H9 (cell line): ENCODE measurements at regions not wholly inside any gene's neighbourhood (a gene's known extent, or its start where the extent isn't known, plus 50 kb on each side); places are given as distances from the start of the nearest gene placed in this dataset.
A peak's percentile ranks its signal among the peaks of the same experiment; 100 is the strongest.

Experiments
- DNase-seq: peaks from one replicate; pipeline ENCODE4 v3.0.0-alpha.2; 2017
- H2AFZ ChIP-seq: one replicate; pipeline ENCODE4 v1.6.1; 2013; ENCODE audit warnings: mild to moderate bottlenecking, low read length, control low read depth, moderate library complexity
- H2AK5ac ChIP-seq: 2 replicates; pipeline ENCODE4 v1.6.1; 2013; ENCODE audit warnings: low read length, control low read depth, mixed read lengths; ENCODE audit not compliant: insufficient read length
- H2BK120ac ChIP-seq: one replicate; pipeline ENCODE4 v1.6.1; 2013; ENCODE audit warnings: low read depth, mild to moderate bottlenecking, low read length, control low read depth, inconsistent platforms; ENCODE audit not compliant: poor library complexity, severe bottlenecking
- H2BK12ac ChIP-seq: 2 replicates; pipeline ENCODE4 v1.6.1; 2013; ENCODE audit warnings: low read length, control low read depth, mixed read lengths, low read depth; ENCODE audit not compliant: insufficient read length
- H2BK15ac ChIP-seq: 2 replicates; pipeline ENCODE4 v1.6.1; 2013; ENCODE audit warnings: low read depth, low read length, control low read depth
- H2BK20ac ChIP-seq: one replicate; pipeline ENCODE4 v1.6.1; 2013; ENCODE audit warnings: low read depth, mild to moderate bottlenecking, low read length, control low read depth, inconsistent platforms; ENCODE audit not compliant: poor library complexity, severe bottlenecking
- H2BK5ac ChIP-seq: 2 replicates; pipeline ENCODE4 v1.6.1; 2013; ENCODE audit warnings: low read length, control low read depth, mixed read lengths; ENCODE audit not compliant: insufficient read length
- H3K14ac ChIP-seq: 2 replicates; pipeline ENCODE4 v1.6.1; 2013; ENCODE audit warnings: low read length, control low read depth; ENCODE audit not compliant: insufficient read depth
- H3K18ac ChIP-seq: 2 replicates; pipeline ENCODE4 v1.6.1; 2013; ENCODE audit warnings: low read depth, mild to moderate bottlenecking, mixed read lengths, low read length, control low read depth; ENCODE audit not compliant: insufficient read length
- H3K23ac ChIP-seq: 2 replicates; pipeline ENCODE4 v1.6.1; 2013; ENCODE audit warnings: low read length, control low read depth, mixed read lengths, low read depth; ENCODE audit not compliant: insufficient read length
- H3K23me2 ChIP-seq: 2 replicates; pipeline ENCODE4 v1.6.1; 2013; ENCODE audit warnings: low read depth, mild to moderate bottlenecking, mixed read lengths, low read length, control low read depth; ENCODE audit not compliant: insufficient read length, poor library complexity, severe bottlenecking
- H3K27ac ChIP-seq: 2 replicates; pipeline ENCODE4 v1.5.1; 2013; ENCODE audit warnings: low read length, control low read depth, mixed read lengths, low read depth; ENCODE audit not compliant: insufficient read length
- H3K27me3 ChIP-seq: 2 replicates; pipeline ENCODE4 v1.6.1; 2013; ENCODE audit warnings: low read length, control low read depth, inconsistent platforms; ENCODE audit not compliant: insufficient read depth
- H3K4ac ChIP-seq: 2 replicates; pipeline ENCODE4 v1.6.1; 2013; ENCODE audit warnings: low read depth, mild to moderate bottlenecking, control low read depth, inconsistent platforms, low read length, moderate library complexity
- H3K4me1 ChIP-seq: 2 replicates; pipeline ENCODE4 v1.6.1; 2013; ENCODE audit warnings: low read length, control low read depth, inconsistent platforms; ENCODE audit not compliant: insufficient read depth
- H3K4me2 ChIP-seq: 2 replicates; pipeline ENCODE4 v1.6.1; 2013; ENCODE audit warnings: low read length, control low read depth, mixed read lengths; ENCODE audit not compliant: insufficient read length, insufficient read depth
- H3K56ac ChIP-seq: 2 replicates; pipeline ENCODE4 v1.6.1; 2013; ENCODE audit warnings: low read depth, mild to moderate bottlenecking, mixed read lengths, low read length, control low read depth; ENCODE audit not compliant: insufficient read length
- H3K79me1 ChIP-seq: 2 replicates; pipeline ENCODE4 v1.6.1; 2013; ENCODE audit warnings: low read depth, mild to moderate bottlenecking, moderate library complexity, low read length, control low read depth, inconsistent platforms; ENCODE audit not compliant: insufficient read depth, poor library complexity, severe bottlenecking
- H3K79me2 ChIP-seq: 2 replicates; pipeline ENCODE4 v1.6.1; 2013; ENCODE audit warnings: low read length, control low read depth, inconsistent platforms; ENCODE audit not compliant: insufficient read depth
- H3K9ac ChIP-seq: 2 replicates; pipeline ENCODE4 v1.6.1; 2013; ENCODE audit warnings: low read length, control low read depth, mixed read lengths; ENCODE audit not compliant: insufficient read length; ENCODE audit errors: extremely low read depth
- H3K9me3 ChIP-seq: one replicate; pipeline ENCODE4 v1.6.1; 2013; ENCODE audit warnings: low read depth, low read length, inconsistent platforms; ENCODE audit not compliant: control insufficient read depth
- H3T11ph ChIP-seq: one replicate; pipeline ENCODE4 v1.6.1; 2013; ENCODE audit warnings: mild to moderate bottlenecking, low read length, control low read depth, inconsistent platforms
- H4K20me1 ChIP-seq: one replicate; pipeline ENCODE4 v1.6.1; 2013; ENCODE audit not compliant: control insufficient read depth, insufficient read length, insufficient read depth
- H4K5ac ChIP-seq: 2 replicates; pipeline ENCODE4 v1.6.1; 2013; ENCODE audit warnings: low read depth, mild to moderate bottlenecking, mixed read lengths, low read length, control low read depth; ENCODE audit not compliant: insufficient read length
- H4K8ac ChIP-seq: replicated peaks from 2 replicates; pipeline ENCODE4 v1.6.1; 2013; ENCODE audit warnings: low read length, control low read depth, mixed read lengths, low read depth; ENCODE audit not compliant: insufficient read length
- H4K91ac ChIP-seq: 2 replicates; pipeline ENCODE4 v1.6.1; 2013; ENCODE audit warnings: low read depth, mild to moderate bottlenecking, moderate library complexity, mixed read lengths, low read length, control low read depth; ENCODE audit not compliant: insufficient read length
- H3K27ac Mint-ChIP-seq, 3 experiments: 2 replicates in 2 of 3; 3 replicates in 1 of 3; pipeline ENCODE4 v1.8.0; 2020 to 2021; ENCODE audit warnings: mixed read lengths in 3 of 3, mild to moderate bottlenecking in 1 of 3, moderate library complexity in 1 of 3
- H3K27me3 Mint-ChIP-seq: 2 replicates; pipeline ENCODE4 v1.8.0; 2021; ENCODE audit warnings: low read depth, mild to moderate bottlenecking, moderate library complexity, mixed read lengths
- H3K36me3 Mint-ChIP-seq, 3 experiments: 2 replicates in 2 of 3; 3 replicates in 1 of 3; pipeline ENCODE4 v1.8.0; 2020 to 2021; ENCODE audit warnings: low read depth in 3 of 3, mixed read lengths in 3 of 3; ENCODE audit not compliant: insufficient read depth in 1 of 3
- H3K4me1 Mint-ChIP-seq, 2 experiments: 2 replicates each; pipeline ENCODE4 v1.8.0; 2020; ENCODE audit warnings: mixed read lengths in 2 of 2
- H3K4me3 Mint-ChIP-seq, 2 experiments: 2 replicates in 1 of 2; 3 replicates in 1 of 2; pipeline ENCODE4 v1.8.0; 2020 to 2021; ENCODE audit warnings: mild to moderate bottlenecking in 2 of 2, mixed read lengths in 2 of 2, moderate library complexity in 1 of 2
- H3K9me3 Mint-ChIP-seq, 2 experiments: 2 replicates in 1 of 2; 3 replicates in 1 of 2; pipeline ENCODE4 v1.8.0; 2020; ENCODE audit warnings: mild to moderate bottlenecking in 2 of 2, mixed read lengths in 2 of 2, moderate library complexity in 1 of 2
- CTCF ChIP-seq: fragments of 200-600 bp; sonication (generic); conservative IDR thresholded peaks from 3 replicates; pipeline ENCODE4 v1.8.0; 2021; ENCODE audit warnings: antibody characterized with exemption, mild to moderate bottlenecking
- WGBS: extraction: QIAGEN DNeasy Blood & Tissue Kit; methylation state at CpG from one replicate; pipeline ENCODE4 v1.1.7; 2013; ENCODE audit warnings: missing lambda C conversion rate, low lambda C conversion rate, mixed read lengths; ENCODE audit not compliant: insufficient read length; ENCODE audit errors: extremely low coverage; 5-methylcytosine and 5-hydroxymethylcytosine counted together

- H3K56ac ChIP-seq, result no peak overlapping the region
- no peaks in the 10 kb centered on the region for H3K4me1 ChIP-seq
- H2BK120ac ChIP-seq, result no peak overlapping the region
- no peak overlapping the region for H3T11ph ChIP-seq
- H3K79me1 ChIP-seq, result no peaks in the 10 kb centered on the region
- DNase-seq, result no peak
- no peak for TF ChIP-seq CTCF
- H3K27me3 Mint-ChIP-seq, result no peaks in the 10 kb centered on the region
- H4K20me1 ChIP-seq, result no peaks in the 10 kb centered on the region
- H2BK12ac ChIP-seq, result no peak overlapping the region
- no peak overlapping the region for H2BK15ac ChIP-seq
- no peak overlapping the region for H2AK5ac ChIP-seq
- H3K27ac ChIP-seq, result no peak overlapping the region
- H3K27ac Mint-ChIP-seq, result peak overlapping the region in 1 of 3 experiments; percentile 77; a peak in 3 of 7 replicates
- no peak overlapping the region for H2AFZ ChIP-seq
- no peak overlapping the region for H3K14ac ChIP-seq
- no peaks in the 10 kb centered on the region for H3K79me2 ChIP-seq
- H3K9ac ChIP-seq, result no peak overlapping the region
- no peak overlapping the region for H4K91ac ChIP-seq
- H3K4me2 ChIP-seq, result no peak overlapping the region
- no peaks in the 10 kb centered on the region for H3K9me3 ChIP-seq
- no peaks in the 10 kb centered on the region for H3K9me3 Mint-ChIP-seq
- H3K4me3 Mint-ChIP-seq, result no peak overlapping the region
- peaks cover 12 to 13% of the 10 kb centered on the region in 2 experiments for H3K4me1 Mint-ChIP-seq
- H4K8ac ChIP-seq, result no peak overlapping the region
- H3K23ac ChIP-seq, result no peak overlapping the region
- H3K36me3 Mint-ChIP-seq, result no peaks in the 10 kb centered on the region; a peak in 1 of 7 replicates
- no CpG with 5 or more reads among the region's 12 CpGs for WGBS
- no peak overlapping the region for H4K5ac ChIP-seq
- H2BK5ac ChIP-seq, result no peak overlapping the region
- H3K4ac ChIP-seq, result no peak overlapping the region
- no peak overlapping the region for H2BK20ac ChIP-seq
- H3K27me3 ChIP-seq, result no peaks in the 10 kb centered on the region
- H3K23me2 ChIP-seq, result no peaks in the 10 kb centered on the region
- H3K18ac ChIP-seq, result no peak overlapping the region
These were observed 66.5 kb downstream of the SLC25A47 start for GRCh38 chr14:100389497-100390104.
